ENCODE measurements at regions not wholly inside any gene's neighbourhood (a gene's known extent, or its start where the extent isn't known, plus 50 kb on each side); places are given as distances from the start of the nearest gene placed in this dataset.

GRCh38 chr6:22006795-22007194, 290.0 kb downstream of the PRL start:
- DNase-seq = no peak

GRCh38 chr6:22007469-22007868, 289.4 kb downstream of the PRL start:
- DNase-seq = no peak

- no peak for DNase-seq
These were observed 288.5 kb downstream of the PRL start for GRCh38 chr6:22008248-22008836.

GRCh38 chr6:22010102-22010501, 286.7 kb downstream of the PRL start:
- no peak for DNase-seq

- DNase-seq = no peak
These were observed 281.6 kb downstream of the PRL start for GRCh38 chr6:22015216-22015615.

- no peak for DNase-seq
These were observed 280.9 kb downstream of the PRL start for GRCh38 chr6:22015944-22016343.

GRCh38 chr6:22017272-22017671, 279.6 kb downstream of the PRL start:
- no peak for DNase-seq

- DNase-seq = no peak
These were observed 279.1 kb downstream of the PRL start for GRCh38 chr6:22017766-22018165.

GRCh38 chr6:22019857-22020256, 277.0 kb downstream of the PRL start:
- DNase-seq = no peak

- DNase-seq = no peak
These were observed 276.4 kb downstream of the PRL start for GRCh38 chr6:22020299-22021003.

- DNase-seq = no peak
These were observed 274.9 kb downstream of the PRL start for GRCh38 chr6:22021966-22022365.

GRCh38 chr6:22023937-22024336, 272.9 kb downstream of the PRL start:
- no peak for DNase-seq

- DNase-seq = no peak
These were observed 271.8 kb downstream of the PRL start for GRCh38 chr6:22024973-22025467.

GRCh38 chr6:22025468-22026163, 271.2 kb downstream of the PRL start:
- peak; percentile 29 for DNase-seq

- DNase-seq = no peak
These were observed 270.6 kb downstream of the PRL start for GRCh38 chr6:22026164-22026678.

- DNase-seq = no peak
These were observed 269.7 kb downstream of the PRL start for GRCh38 chr6:22027040-22027725.

GRCh38 chr6:22028403-22029090, 268.3 kb downstream of the PRL start:
- no peak for DNase-seq

- no peak for DNase-seq
These were observed 267.7 kb downstream of the PRL start for GRCh38 chr6:22029171-22029570.

GRCh38 chr6:22030730-22031619, 265.9 kb downstream of the PRL start:
- DNase-seq = no peak

- no peak for DNase-seq
These were observed 261.1 kb downstream of the PRL start for GRCh38 chr6:22035690-22036089.

- DNase-seq = no peak
These were observed 260.6 kb downstream of the PRL start for GRCh38 chr6:22036275-22036674.

- DNase-seq = no peak
These were observed 260.1 kb downstream of the PRL start for GRCh38 chr6:22036699-22037098.
